ENCODE measurements at regions not wholly inside any gene's neighbourhood (a gene's known extent, or its start where the extent isn't known, plus 50 kb on each side); places are given as distances from the start of the nearest gene placed in this dataset.

DNA sequence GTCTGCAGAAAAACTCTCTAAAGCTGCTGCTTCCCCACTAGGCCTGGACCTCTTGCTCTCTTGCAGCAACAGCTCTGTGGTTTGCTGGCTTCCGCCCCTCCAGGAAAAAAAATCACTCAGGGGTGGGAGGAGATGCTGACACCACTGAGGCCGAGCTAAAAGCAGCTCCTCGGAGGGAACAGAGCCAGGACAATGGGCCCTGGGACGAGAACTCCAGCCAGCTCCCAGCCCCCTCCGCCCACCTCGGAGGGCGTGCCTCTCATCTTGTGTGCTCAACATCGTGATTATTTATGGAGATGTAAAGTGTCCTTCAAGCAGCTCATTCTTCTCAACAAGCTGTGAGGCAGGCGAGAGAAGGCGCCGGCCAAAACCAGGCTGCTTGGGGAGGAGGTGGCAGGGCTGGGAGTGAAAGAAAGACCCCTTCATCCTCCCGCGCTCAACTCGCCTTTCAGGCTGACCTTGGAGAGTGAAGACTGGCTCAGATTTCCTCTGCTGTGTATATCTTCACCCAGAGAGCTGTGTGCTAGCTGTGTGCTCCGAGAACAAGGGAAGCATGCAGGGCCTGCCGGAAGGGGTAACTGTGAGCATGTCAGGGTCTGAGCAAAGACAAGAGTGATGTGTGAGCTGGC lies 53.5 kb upstream of the LRFN2 start:
- TF ChIP-seq, protein P1, sequence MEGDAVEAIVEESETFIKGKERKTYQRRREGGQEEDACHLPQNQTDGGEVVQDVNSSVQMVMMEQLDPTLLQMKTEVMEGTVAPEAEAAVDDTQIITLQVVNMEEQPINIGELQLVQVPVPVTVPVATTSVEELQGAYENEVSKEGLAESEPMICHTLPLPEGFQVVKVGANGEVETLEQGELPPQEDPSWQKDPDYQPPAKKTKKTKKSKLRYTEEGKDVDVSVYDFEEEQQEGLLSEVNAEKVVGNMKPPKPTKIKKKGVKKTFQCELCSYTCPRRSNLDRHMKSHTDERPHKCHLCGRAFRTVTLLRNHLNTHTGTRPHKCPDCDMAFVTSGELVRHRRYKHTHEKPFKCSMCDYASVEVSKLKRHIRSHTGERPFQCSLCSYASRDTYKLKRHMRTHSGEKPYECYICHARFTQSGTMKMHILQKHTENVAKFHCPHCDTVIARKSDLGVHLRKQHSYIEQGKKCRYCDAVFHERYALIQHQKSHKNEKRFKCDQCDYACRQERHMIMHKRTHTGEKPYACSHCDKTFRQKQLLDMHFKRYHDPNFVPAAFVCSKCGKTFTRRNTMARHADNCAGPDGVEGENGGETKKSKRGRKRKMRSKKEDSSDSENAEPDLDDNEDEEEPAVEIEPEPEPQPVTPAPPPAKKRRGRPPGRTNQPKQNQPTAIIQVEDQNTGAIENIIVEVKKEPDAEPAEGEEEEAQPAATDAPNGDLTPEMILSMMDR (IDR thresholded peaks at IDR 0.05): no peak
- TF ChIP-seq POLR2A (IDR thresholded peaks at IDR 0.05): no peak
